ENCODE measurements at regions not wholly inside any gene's neighbourhood (a gene's known extent, or its start where the extent isn't known, plus 50 kb on each side); places are given as distances from the start of the nearest gene placed in this dataset.

DNA sequence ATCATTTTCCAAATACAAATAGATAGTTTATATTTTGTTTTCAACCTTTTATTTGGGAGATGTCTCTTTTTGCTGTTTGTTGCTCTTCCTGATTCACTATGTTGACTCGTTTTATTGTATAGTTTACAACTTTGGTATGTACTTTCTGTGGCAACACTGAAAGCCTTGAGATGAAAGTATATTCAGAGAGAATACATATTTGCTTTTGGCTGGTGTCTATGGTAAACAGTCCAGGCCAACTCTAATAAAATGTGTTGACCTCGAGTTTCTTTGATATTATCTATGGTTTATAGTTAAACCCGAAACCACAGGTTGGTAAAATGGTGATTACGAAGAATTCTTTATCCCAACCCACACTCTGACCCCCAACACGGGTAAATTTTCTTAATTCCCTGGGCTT, 919.6 kb upstream of the MAP3K7 start:
- TF ChIP-seq, protein P1, sequence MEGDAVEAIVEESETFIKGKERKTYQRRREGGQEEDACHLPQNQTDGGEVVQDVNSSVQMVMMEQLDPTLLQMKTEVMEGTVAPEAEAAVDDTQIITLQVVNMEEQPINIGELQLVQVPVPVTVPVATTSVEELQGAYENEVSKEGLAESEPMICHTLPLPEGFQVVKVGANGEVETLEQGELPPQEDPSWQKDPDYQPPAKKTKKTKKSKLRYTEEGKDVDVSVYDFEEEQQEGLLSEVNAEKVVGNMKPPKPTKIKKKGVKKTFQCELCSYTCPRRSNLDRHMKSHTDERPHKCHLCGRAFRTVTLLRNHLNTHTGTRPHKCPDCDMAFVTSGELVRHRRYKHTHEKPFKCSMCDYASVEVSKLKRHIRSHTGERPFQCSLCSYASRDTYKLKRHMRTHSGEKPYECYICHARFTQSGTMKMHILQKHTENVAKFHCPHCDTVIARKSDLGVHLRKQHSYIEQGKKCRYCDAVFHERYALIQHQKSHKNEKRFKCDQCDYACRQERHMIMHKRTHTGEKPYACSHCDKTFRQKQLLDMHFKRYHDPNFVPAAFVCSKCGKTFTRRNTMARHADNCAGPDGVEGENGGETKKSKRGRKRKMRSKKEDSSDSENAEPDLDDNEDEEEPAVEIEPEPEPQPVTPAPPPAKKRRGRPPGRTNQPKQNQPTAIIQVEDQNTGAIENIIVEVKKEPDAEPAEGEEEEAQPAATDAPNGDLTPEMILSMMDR (IDR thresholded peaks at IDR 0.05; ENCODE audit: borderline replicate concordance, control extremely low read depth, extremely low read depth, insufficient read depth, missing control alignments), result no peak
- no peak for DNase-seq (ENCODE audit: low spot score)
- in situ Hi-C loops (cut with MboI; ENCODE audit: low sequenced_read_pairs, unreplicated experiment), result no loop called here

DNA sequence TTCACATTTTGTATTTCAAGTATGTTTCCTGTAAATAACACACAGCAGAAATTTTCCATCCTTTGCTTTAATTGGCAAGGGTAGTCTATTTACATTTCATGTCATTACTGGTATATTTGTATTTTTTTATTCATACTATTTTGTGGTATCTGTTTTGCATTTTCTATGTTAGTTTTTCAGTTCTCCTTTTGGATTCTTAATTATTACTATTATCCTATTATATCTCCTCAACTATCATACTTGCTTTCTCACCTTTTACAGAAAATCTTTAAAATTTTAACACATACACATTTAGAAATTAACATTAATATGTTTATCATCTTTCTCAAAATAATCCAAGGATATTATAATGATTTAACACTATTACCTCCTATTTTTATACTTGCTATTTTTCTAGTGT, 918.3 kb upstream of the MAP3K7 start:
- in situ Hi-C loops (cut with MboI; ENCODE audit: low sequenced_read_pairs, unreplicated experiment), result no loop called here
- TF ChIP-seq, protein P1 (IDR thresholded peaks at IDR 0.05; ENCODE audit: borderline replicate concordance, control extremely low read depth, extremely low read depth, insufficient read depth, missing control alignments), result no peak
- no peak for DNase-seq (ENCODE audit: low spot score)

DNA sequence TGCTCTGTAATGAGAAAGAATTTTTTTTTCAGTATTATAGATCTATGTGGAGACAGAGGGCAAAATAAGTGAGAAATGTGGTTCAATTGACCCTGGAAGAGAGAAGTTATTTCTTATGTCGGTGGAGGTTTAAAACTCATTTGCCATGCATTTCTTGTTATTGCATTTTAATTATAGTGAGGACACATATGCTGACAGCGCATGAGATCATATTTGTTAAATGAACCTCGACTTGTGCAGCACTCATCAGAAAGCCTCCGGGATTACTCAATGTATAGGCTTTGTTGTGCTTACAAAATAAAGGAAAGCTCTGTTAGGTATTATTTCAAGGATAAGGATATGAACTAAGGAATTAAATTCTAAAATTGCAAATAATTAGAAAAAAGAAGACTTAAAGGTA, 915.1 kb upstream of the MAP3K7 start:
- in situ Hi-C loops (cut with MboI; ENCODE audit: low sequenced_read_pairs, unreplicated experiment), result no loop called here
- no peak for DNase-seq (ENCODE audit: low spot score)
- TF ChIP-seq, protein P1 (IDR thresholded peaks at IDR 0.05; ENCODE audit: borderline replicate concordance, control extremely low read depth, extremely low read depth, insufficient read depth, missing control alignments), result no peak

DNA sequence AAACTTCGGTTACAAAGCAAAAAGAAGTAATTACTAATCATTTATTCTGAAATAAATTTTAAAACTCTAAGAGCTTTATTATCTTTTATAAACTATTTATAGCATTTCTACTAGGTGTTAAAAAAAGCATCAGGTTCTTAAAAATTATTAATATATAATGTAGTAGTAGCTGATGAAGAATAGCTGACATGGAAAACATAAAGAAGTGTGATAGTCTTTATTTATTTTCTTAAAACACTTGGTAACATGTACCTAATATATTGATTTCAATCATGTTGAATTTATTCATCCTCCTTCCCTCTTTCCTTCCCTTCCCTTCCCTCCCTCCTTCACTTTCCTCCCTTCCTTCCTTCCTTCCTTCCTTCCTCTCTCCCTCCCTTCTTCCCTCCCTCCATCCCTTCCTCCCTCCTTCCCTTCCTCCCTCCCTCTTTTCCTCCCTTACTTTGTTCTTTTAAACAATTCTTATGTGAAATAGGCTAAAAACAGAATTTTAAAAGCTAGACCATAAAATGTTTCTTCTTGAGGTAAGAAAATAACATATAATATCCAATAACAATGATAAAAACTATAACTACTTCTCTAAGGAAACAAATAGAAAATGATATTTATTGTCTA, 913.9 kb upstream of the MAP3K7 start:
- no peak for DNase-seq (ENCODE audit: low spot score)
- TF ChIP-seq, protein P1 (IDR thresholded peaks at IDR 0.05; ENCODE audit: borderline replicate concordance, control extremely low read depth, extremely low read depth, insufficient read depth, missing control alignments), result no peak
- in situ Hi-C loops (cut with MboI; ENCODE audit: low sequenced_read_pairs, unreplicated experiment), result no loop called here

DNA sequence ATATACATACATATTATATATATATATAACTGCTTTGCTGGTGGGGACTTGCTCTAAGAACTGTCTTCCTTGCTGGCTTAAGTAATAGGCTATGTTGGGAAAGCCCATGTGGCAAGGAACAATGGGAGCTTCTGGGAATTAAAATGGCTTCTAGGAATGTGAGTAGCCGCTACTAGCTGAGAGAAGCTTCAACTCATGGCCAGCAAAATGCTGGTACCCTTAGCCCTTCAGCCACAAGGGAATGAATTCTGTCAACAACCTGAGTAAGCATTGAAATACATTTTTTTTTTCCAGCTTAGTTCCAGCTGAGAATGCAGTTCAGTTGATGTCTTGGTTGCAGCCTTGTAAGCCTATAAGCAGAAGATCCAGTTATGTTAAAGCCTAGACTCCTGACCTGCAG, 911.7 kb upstream of the MAP3K7 start:
- TF ChIP-seq, protein P1 (IDR thresholded peaks at IDR 0.05; ENCODE audit: borderline replicate concordance, control extremely low read depth, extremely low read depth, insufficient read depth, missing control alignments), result no peak
- no peak for DNase-seq (ENCODE audit: low spot score)
- in situ Hi-C loops (cut with MboI; ENCODE audit: low sequenced_read_pairs, unreplicated experiment), result no loop called here

DNA sequence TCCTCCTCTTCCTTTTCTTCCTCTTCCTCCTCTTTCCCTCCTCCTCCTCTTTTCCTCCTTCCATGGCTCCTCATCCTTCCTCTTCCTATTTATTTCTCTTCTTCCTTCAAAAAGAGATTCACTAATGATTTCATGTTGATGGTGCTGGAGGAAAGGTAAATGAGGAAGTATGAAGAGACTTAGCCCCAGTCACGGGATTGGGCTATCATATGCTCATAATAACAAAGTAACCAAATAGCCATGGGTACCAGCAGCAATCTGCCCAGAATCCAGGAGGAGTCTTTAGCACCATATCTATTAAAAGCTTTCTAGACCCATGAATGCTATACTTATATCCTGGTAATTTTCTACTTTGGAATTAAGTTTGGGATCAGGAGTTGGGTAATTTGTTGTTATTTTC, 910.9 kb upstream of the MAP3K7 start:
- in situ Hi-C loops (cut with MboI; ENCODE audit: low sequenced_read_pairs, unreplicated experiment), result no loop called here
- TF ChIP-seq, protein P1 (IDR thresholded peaks at IDR 0.05; ENCODE audit: borderline replicate concordance, control extremely low read depth, extremely low read depth, insufficient read depth, missing control alignments), result no peak
- DNase-seq (ENCODE audit: low spot score), result no peak

Data from GM13976 (cell line).